ENCODE measurements at regions not wholly inside any gene's neighbourhood (a gene's known extent, or its start where the extent isn't known, plus 50 kb on each side); places are given as distances from the start of the nearest gene placed in this dataset.
"Not testable (repeated sequence)": the region's sequence is repeated elsewhere in the genome, so short reads cannot be mapped to it uniquely, and the experiment has no call there.

GRCh38 chr2:43075054-43075593 lies 151.3 kb downstream of the ZFP36L2 start:
- FAIRE-seq (no peak), DNase-seq (ENCODE audit: insufficient read length, low spot score) (no peak)

- FAIRE-seq (no peak), DNase-seq (ENCODE audit: insufficient read length, low spot score) (no peak)
These were observed 151.8 kb downstream of the ZFP36L2 start for GRCh38 chr2:43074592-43075053.

- no peak for DNase-seq (ENCODE audit: insufficient read length, low spot score)
- no peak for FAIRE-seq
These were observed 152.4 kb downstream of the ZFP36L2 start for GRCh38 chr2:43074052-43074451.

- FAIRE-seq (no peak), DNase-seq (ENCODE audit: insufficient read length, low spot score) (no peak)
These were observed 153.0 kb downstream of the ZFP36L2 start for GRCh38 chr2:43073401-43073825.

- FAIRE-seq (no peak), DNase-seq (ENCODE audit: insufficient read length, low spot score) (no peak)
These were observed 154.5 kb downstream of the ZFP36L2 start for GRCh38 chr2:43071599-43072550.

GRCh38 chr2:43070676-43071502 lies 155.5 kb downstream of the ZFP36L2 start:
- FAIRE-seq: no peak
- no peak for DNase-seq (ENCODE audit: insufficient read length, low spot score)

- FAIRE-seq: no peak
- no peak for DNase-seq (ENCODE audit: insufficient read length, low spot score)
These were observed 156.4 kb downstream of the ZFP36L2 start for GRCh38 chr2:43070030-43070429.

- FAIRE-seq: no peak
These were observed 157.5 kb downstream of the ZFP36L2 start for GRCh38 chr2:43068631-43069517.

GRCh38 chr2:43068041-43068533 lies 158.3 kb downstream of the ZFP36L2 start:
- FAIRE-seq: no peak

More at GRCh38 chr2:43068631-43069517, 157.5 kb downstream of the ZFP36L2 start:
- no peak for DNase-seq (ENCODE audit: insufficient read length, low spot score)

GRCh38 chr2:43067254-43068040 lies 159.0 kb downstream of the ZFP36L2 start:
- FAIRE-seq (no peak), DNase-seq (ENCODE audit: insufficient read length, low spot score) (no peak)

More at GRCh38 chr2:43068041-43068533, 158.3 kb downstream of the ZFP36L2 start:
- DNase-seq (ENCODE audit: insufficient read length, low spot score): no peak

- not testable (repeated sequence) for FAIRE-seq
These were observed 159.7 kb downstream of the ZFP36L2 start for GRCh38 chr2:43066541-43067253.

GRCh38 chr2:43065871-43066270 lies 160.5 kb downstream of the ZFP36L2 start:
- DNase-seq (ENCODE audit: insufficient read length, low spot score) (no peak), FAIRE-seq (no peak)

More at GRCh38 chr2:43066541-43067253, 159.7 kb downstream of the ZFP36L2 start:
- DNase-seq (ENCODE audit: insufficient read length, low spot score): not testable (repeated sequence)

- DNase-seq (ENCODE audit: insufficient read length, low spot score): no peak
- FAIRE-seq: no peak
These were observed 161.4 kb downstream of the ZFP36L2 start for GRCh38 chr2:43065036-43065435.

- not testable (repeated sequence) for FAIRE-seq; DNase-seq (ENCODE audit: insufficient read length, low spot score)
These were observed 163.3 kb downstream of the ZFP36L2 start for GRCh38 chr2:43063096-43063495.

GRCh38 chr2:43062058-43062457 lies 164.3 kb downstream of the ZFP36L2 start:
- FAIRE-seq: no peak
- DNase-seq (ENCODE audit: insufficient read length, low spot score): no peak

GRCh38 chr2:43060390-43061016 lies 165.9 kb downstream of the ZFP36L2 start:
- DNase-seq (ENCODE audit: insufficient read length, low spot score) (no peak), FAIRE-seq (no peak)

GRCh38 chr2:43059183-43059897 lies 167.1 kb downstream of the ZFP36L2 start:
- peak; percentile 49 for FAIRE-seq
- peak; percentile 56 for DNase-seq (ENCODE audit: insufficient read length, low spot score)
